A673 (cell line): ENCODE measurements at regions not wholly inside any gene's neighbourhood (a gene's known extent, or its start where the extent isn't known, plus 50 kb on each side); places are given as distances from the start of the nearest gene placed in this dataset.

Experiments
- BruUV-seq: library from RNA; stranded (reverse); fragments of 400-500 nt; replicated peaks from 2 replicates; lab custom pipeline; 2021; lab: Mats Ljungman, UMichigan
- CTCF ChIA-PET: fragments of 300-600 bp; sonication (Branson Sonifier 250); formaldehyde crosslinking; loops from one replicate; lab custom pipeline; 2022; ENCODE audit warnings: antibody characterized with exemption; lab: Charles Lee
- POLR2A ChIA-PET: fragments of 300-600 bp; sonication (Branson Sonifier 250); formaldehyde crosslinking; loops from one replicate; lab custom pipeline; 2022; ENCODE audit warnings: antibody characterized with exemption; ENCODE audit not compliant: low non-redundant PET; lab: Charles Lee
- DNase-seq: peaks from one replicate; pipeline ENCODE4 v3.0.0-alpha.2; 2015; ENCODE audit warnings: low spot score
- H3K27ac ChIP-seq: fragments of 200-600 bp; sonication (generic); 2 replicates; pipeline ENCODE4 v1.5.1; 2016; ENCODE audit warnings: mixed run types, low read depth, mild to moderate bottlenecking, mixed read lengths, antibody characterized with exemption, low read length; ENCODE audit not compliant: poor library complexity, severe bottlenecking
- H3K27me3 ChIP-seq: fragments of 200-600 bp; sonication (generic); replicated peaks from 2 replicates; pipeline ENCODE4 v1.6.1; 2017; ENCODE audit warnings: mixed run types, low read depth, mild to moderate bottlenecking, mixed read lengths, antibody characterized with exemption, low read length; ENCODE audit not compliant: insufficient read depth, poor library complexity
- H3K36me3 ChIP-seq: fragments of 200-600 bp; sonication (generic); 2 replicates; pipeline ENCODE4 v1.6.1; 2016; ENCODE audit warnings: mixed run types, mild to moderate bottlenecking, mixed read lengths, antibody characterized with exemption, low read length; ENCODE audit not compliant: insufficient read depth, poor library complexity, severe bottlenecking
- H3K4me1 ChIP-seq: fragments of 200-600 bp; sonication (generic); 2 replicates; pipeline ENCODE4 v1.6.1; 2017; ENCODE audit warnings: mixed run types, mild to moderate bottlenecking, mixed read lengths, antibody characterized with exemption, low read length; ENCODE audit not compliant: insufficient read depth, poor library complexity, severe bottlenecking
- H3K4me3 ChIP-seq: fragments of 200-600 bp; sonication (generic); 2 replicates; pipeline ENCODE4 v1.5.1; 2016; ENCODE audit warnings: low read depth, mixed run types, mild to moderate bottlenecking, mixed read lengths, low read length; ENCODE audit not compliant: poor library complexity, severe bottlenecking
- H3K9me3 ChIP-seq: fragments of 200-600 bp; sonication (generic); 2 replicates; pipeline ENCODE4 v1.6.1; 2016; ENCODE audit warnings: mixed run types, low read depth, mild to moderate bottlenecking, mixed read lengths, antibody characterized with exemption, low read length; ENCODE audit not compliant: poor library complexity, severe bottlenecking
- EZH2 ChIP-seq: fragments of 200-600 bp; sonication (generic); IDR thresholded peaks from 2 replicates; pipeline ENCODE4 v1.6.1; 2017; ENCODE audit warnings: borderline replicate concordance, low read depth, mild to moderate bottlenecking, mixed read lengths, antibody characterized with exemption, low read length; ENCODE audit not compliant: poor library complexity, severe bottlenecking
- intact Hi-C: fragments of 100-400 bp; cut with micrococcal nuclease; formaldehyde crosslinking; loops from one replicate; pipeline ENCODE4 v1.10.0; 2022; ENCODE audit not compliant: unreplicated experiment
- TF ChIP-seq, protein P1 (sequence below): fragments of 300-800, 200-600 bp; sonication (generic); conservative IDR thresholded peaks from 2 replicates; pipeline ENCODE4 v1.5.1; 2017; ENCODE audit warnings: low read depth, mild to moderate bottlenecking, antibody characterized with exemption, low read length, moderate library complexity, mixed read lengths

DNA sequence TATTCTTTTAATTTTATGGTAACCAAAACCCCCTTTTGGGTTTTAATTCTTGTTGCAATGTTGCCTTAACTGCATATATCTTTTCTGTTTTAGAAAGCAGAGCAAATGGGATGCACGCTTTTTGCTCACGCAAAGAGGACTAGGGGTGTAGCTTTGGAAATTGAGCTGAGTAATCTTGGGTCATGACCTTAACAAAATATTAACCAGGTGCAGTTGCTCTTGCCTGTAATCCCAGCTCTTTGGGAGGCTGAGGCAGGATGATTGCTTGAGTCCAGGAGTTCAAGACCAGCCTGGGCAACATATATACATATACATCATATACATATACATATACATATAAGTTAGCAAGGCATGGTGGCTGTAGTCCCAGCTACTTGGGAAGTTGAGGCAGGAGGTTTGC, 172.9 kb upstream of the BMPER start:
- Histone ChIP-seq H3K4me3 (no peak overlapping the region), H3K36me3 (no peaks in the 10 kb centered on the region), H3K27me3 (no peaks in the 10 kb centered on the region), H3K4me1 (no peaks in the 10 kb centered on the region), H3K9me3 (no peaks in the 10 kb centered on the region), H3K27ac (no peak overlapping the region)
- DNase-seq: no peak
- TF ChIP-seq, protein P1, sequence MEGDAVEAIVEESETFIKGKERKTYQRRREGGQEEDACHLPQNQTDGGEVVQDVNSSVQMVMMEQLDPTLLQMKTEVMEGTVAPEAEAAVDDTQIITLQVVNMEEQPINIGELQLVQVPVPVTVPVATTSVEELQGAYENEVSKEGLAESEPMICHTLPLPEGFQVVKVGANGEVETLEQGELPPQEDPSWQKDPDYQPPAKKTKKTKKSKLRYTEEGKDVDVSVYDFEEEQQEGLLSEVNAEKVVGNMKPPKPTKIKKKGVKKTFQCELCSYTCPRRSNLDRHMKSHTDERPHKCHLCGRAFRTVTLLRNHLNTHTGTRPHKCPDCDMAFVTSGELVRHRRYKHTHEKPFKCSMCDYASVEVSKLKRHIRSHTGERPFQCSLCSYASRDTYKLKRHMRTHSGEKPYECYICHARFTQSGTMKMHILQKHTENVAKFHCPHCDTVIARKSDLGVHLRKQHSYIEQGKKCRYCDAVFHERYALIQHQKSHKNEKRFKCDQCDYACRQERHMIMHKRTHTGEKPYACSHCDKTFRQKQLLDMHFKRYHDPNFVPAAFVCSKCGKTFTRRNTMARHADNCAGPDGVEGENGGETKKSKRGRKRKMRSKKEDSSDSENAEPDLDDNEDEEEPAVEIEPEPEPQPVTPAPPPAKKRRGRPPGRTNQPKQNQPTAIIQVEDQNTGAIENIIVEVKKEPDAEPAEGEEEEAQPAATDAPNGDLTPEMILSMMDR: no peak
- intact Hi-C loops: no loop called here
- no TSS peak for BruUV-seq
- ChIA-PET CTCF (no interaction called here), POLR2A (no interaction called here)

- Histone ChIP-seq H3K27ac (no peak overlapping the region), H3K27me3 (no peaks in the 10 kb centered on the region), H3K36me3 (no peaks in the 10 kb centered on the region), H3K9me3 (no peaks in the 10 kb centered on the region), H3K4me3 (no peak overlapping the region), H3K4me1 (no peaks in the 10 kb centered on the region)
- DNase-seq: no peak
- POLR2A ChIA-PET: no interaction called here
- no TSS peak for BruUV-seq
- intact Hi-C loops: no loop called here
- TF ChIP-seq, protein P1: no peak
- no peak for TF ChIP-seq EZH2
- CTCF ChIA-PET: no interaction called here
Observed at GRCh38 chr7:33733870-33734650, 171.3 kb upstream of the BMPER start.

- H3K36me3 ChIP-seq: no peaks in the 10 kb centered on the region
- no peak for DNase-seq
- H3K4me1 ChIP-seq: no peaks in the 10 kb centered on the region
- BruUV-seq: no TSS peak
- H3K27me3 ChIP-seq: no peaks in the 10 kb centered on the region
- intact Hi-C loops: no loop called here
- TF ChIP-seq, protein P1: no peak
- no peak for TF ChIP-seq EZH2
- H3K27ac ChIP-seq: no peak overlapping the region
- POLR2A ChIA-PET: no interaction called here
- no peaks in the 10 kb centered on the region for H3K9me3 ChIP-seq
- no peak overlapping the region for H3K4me3 ChIP-seq
- CTCF ChIA-PET: no interaction called here
Observed at GRCh38 chr7:33735403-33735802, 169.9 kb upstream of the BMPER start.
